ENCODE measurements at regions not wholly inside any gene's neighbourhood (a gene's known extent, or its start where the extent isn't known, plus 50 kb on each side); places are given as distances from the start of the nearest gene placed in this dataset.

GRCh38 chr6:81640891-81641290 is 111.6 kb downstream of the TENT5A start:
- DNase-seq = no peak
- no peak for TF ChIP-seq GATA1 (IDR thresholded peaks at IDR 0.05; ENCODE audit: low read depth, low read length)
- no peak for TF ChIP-seq POLR2A (IDR thresholded peaks at IDR 0.05; ENCODE audit: low read length)

GRCh38 chr6:81640126-81640525 is 112.4 kb downstream of the TENT5A start:
- TF ChIP-seq POLR2A (IDR thresholded peaks at IDR 0.05; ENCODE audit: low read length) = no peak
- TF ChIP-seq GATA1 (IDR thresholded peaks at IDR 0.05; ENCODE audit: low read depth, low read length) = no peak
- DNase-seq = no peak

GRCh38 chr6:81638366-81638765 is 114.1 kb downstream of the TENT5A start:
- TF ChIP-seq POLR2A (IDR thresholded peaks at IDR 0.05; ENCODE audit: low read length) (no peak), GATA1 (IDR thresholded peaks at IDR 0.05; ENCODE audit: low read depth, low read length) (no peak)
- DNase-seq = no peak

- no peak for DNase-seq
- no peak for TF ChIP-seq POLR2A (IDR thresholded peaks at IDR 0.05; ENCODE audit: low read length)
- no peak for TF ChIP-seq GATA1 (IDR thresholded peaks at IDR 0.05; ENCODE audit: low read depth, low read length)
Observed at GRCh38 chr6:81636930-81637568, 115.4 kb downstream of the TENT5A start.

GRCh38 chr6:81634155-81634880 is 118.2 kb downstream of the TENT5A start:
- DNase-seq = no peak
- TF ChIP-seq GATA1 (IDR thresholded peaks at IDR 0.05; ENCODE audit: low read depth, low read length) = no peak
- TF ChIP-seq POLR2A (IDR thresholded peaks at IDR 0.05; ENCODE audit: low read length) = no peak

GRCh38 chr6:81633391-81633790 is 119.1 kb downstream of the TENT5A start:
- DNase-seq = no peak
- TF ChIP-seq GATA1 (IDR thresholded peaks at IDR 0.05; ENCODE audit: low read depth, low read length) = no peak

GRCh38 chr6:81630719-81631118 is 121.8 kb downstream of the TENT5A start:
- DNase-seq = no peak
- TF ChIP-seq POLR2A (IDR thresholded peaks at IDR 0.05; ENCODE audit: low read length) (no peak), GATA1 (IDR thresholded peaks at IDR 0.05; ENCODE audit: low read depth, low read length) (no peak)

- no peak for DNase-seq
Observed at GRCh38 chr6:81625216-81625615, 127.3 kb downstream of the TENT5A start.

GRCh38 chr6:81624453-81624852 is 128.0 kb downstream of the TENT5A start:
- TF ChIP-seq POLR2A (IDR thresholded peaks at IDR 0.05; ENCODE audit: low read length) (no peak), GATA1 (IDR thresholded peaks at IDR 0.05; ENCODE audit: low read depth, low read length) (no peak)
- no peak for DNase-seq

More at GRCh38 chr6:81625216-81625615, 127.3 kb downstream of the TENT5A start:
- TF ChIP-seq POLR2A (IDR thresholded peaks at IDR 0.05; ENCODE audit: low read length) (no peak), GATA1 (IDR thresholded peaks at IDR 0.05; ENCODE audit: low read depth, low read length) (no peak)

- TF ChIP-seq POLR2A (IDR thresholded peaks at IDR 0.05; ENCODE audit: low read length) (no peak), GATA1 (IDR thresholded peaks at IDR 0.05; ENCODE audit: low read depth, low read length) (no peak)
- no peak for DNase-seq
Observed at GRCh38 chr6:81623106-81623759, 129.2 kb downstream of the TENT5A start.

GRCh38 chr6:81621816-81622395 is 130.6 kb downstream of the TENT5A start:
- DNase-seq = no peak
- TF ChIP-seq POLR2A (IDR thresholded peaks at IDR 0.05; ENCODE audit: low read length) (no peak), GATA1 (IDR thresholded peaks at IDR 0.05; ENCODE audit: low read depth, low read length) (no peak)

GRCh38 chr6:81614292-81614691 is 138.2 kb downstream of the TENT5A start:
- DNase-seq = no peak
- TF ChIP-seq POLR2A (IDR thresholded peaks at IDR 0.05; ENCODE audit: low read length) (no peak), GATA1 (IDR thresholded peaks at IDR 0.05; ENCODE audit: low read depth, low read length) (no peak)

- no peak for DNase-seq
- TF ChIP-seq GATA1 (IDR thresholded peaks at IDR 0.05; ENCODE audit: low read depth, low read length) (no peak), POLR2A (IDR thresholded peaks at IDR 0.05; ENCODE audit: low read length) (no peak)
Observed at GRCh38 chr6:81613606-81614005, 138.9 kb downstream of the TENT5A start.

GRCh38 chr6:81612136-81612535 is 140.3 kb downstream of the TENT5A start:
- no peak for DNase-seq
- TF ChIP-seq GATA1 (IDR thresholded peaks at IDR 0.05; ENCODE audit: low read depth, low read length) = no peak
- TF ChIP-seq POLR2A (IDR thresholded peaks at IDR 0.05; ENCODE audit: low read length) = no peak

All from erythroblast (primary cell).